OCI-LY3 (cell line): ENCODE measurements at regions not wholly inside any gene's neighbourhood (a gene's known extent, or its start where the extent isn't known, plus 50 kb on each side); places are given as distances from the start of the nearest gene placed in this dataset.

Experiments used
- H2AFZ ChIP-seq: fragments of 200-600, 300-600 bp; shearing (Covaris generic); 2 replicates; pipeline ENCODE4 v1.6.0; 2014; ENCODE audit warnings: antibody characterized with exemption, low read depth, low read length
- H3K27ac ChIP-seq: fragments of 200-600, 300-600 bp; sonication (generic); 2 replicates; pipeline ENCODE4 v1.5.1; 2014; ENCODE audit warnings: mild to moderate bottlenecking, low read length, moderate library complexity, mixed read lengths
- H3K27me3 ChIP-seq: fragments of 200-600, 300-600 bp; sonication (generic); 2 replicates; pipeline ENCODE4 v1.6.1; 2014; ENCODE audit warnings: low read depth, low read length, mixed read lengths
- H3K36me3 ChIP-seq: fragments of 200-600, 300-600 bp; sonication (generic); replicated peaks from 2 replicates; pipeline ENCODE3; 2014; ENCODE audit warnings: low read depth, low read length, mixed read lengths
- H3K4me1 ChIP-seq: fragments of 300-600, 200-600 bp; sonication (generic); 2 replicates; pipeline ENCODE4 v1.6.1; 2014; ENCODE audit warnings: low read length, mixed read lengths
- H3K4me2 ChIP-seq: fragments of 200-600, 300-600 bp; sonication (generic); 2 replicates; pipeline ENCODE4 v1.6.1; 2014; ENCODE audit warnings: low read length, mixed read lengths
- H3K4me3 ChIP-seq: fragments of 300-600, 200-600 bp; sonication (generic); 2 replicates; pipeline ENCODE4 v1.5.1; 2014; ENCODE audit warnings: antibody characterized with exemption, mild to moderate bottlenecking, low read length, moderate library complexity
- H3K79me2 ChIP-seq: fragments of 300-600, 200-600 bp; shearing (Covaris generic); 2 replicates; pipeline ENCODE4 v1.6.1; 2014; ENCODE audit warnings: mild to moderate bottlenecking, low read length, mixed read lengths
- H3K9ac ChIP-seq: fragments of 300-600, 200-600 bp; shearing (Covaris generic); 2 replicates; pipeline ENCODE4 v1.6.0; 2014; ENCODE audit warnings: mild to moderate bottlenecking, low read length, moderate library complexity
- H3K9me3 ChIP-seq: fragments of 200-600, 300-600 bp; shearing (Covaris generic); 2 replicates; pipeline ENCODE4 v1.6.1; 2014; ENCODE audit warnings: low read length, mixed read lengths; ENCODE audit not compliant: insufficient read depth
- H4K20me1 ChIP-seq: fragments of 200-600, 300-600 bp; sonication (generic); 2 replicates; pipeline ENCODE4 v1.6.1; 2016; ENCODE audit warnings: low read length, mixed read lengths; ENCODE audit not compliant: insufficient read depth
- CTCF ChIP-seq: fragments of 200-600, 300-600 bp; sonication (generic); IDR thresholded peaks from 2 replicates; pipeline ENCODE4 v1.5.1; 2014; ENCODE audit warnings: antibody characterized with exemption, low read length, low read depth
- EZH2phosphoT487 ChIP-seq: fragments of 200-600 bp; shearing (Covaris generic); IDR thresholded peaks from 2 replicates; pipeline ENCODE4 v1.6.1; 2018; ENCODE audit warnings: antibody characterized with exemption, mixed run types, low read depth

DNA sequence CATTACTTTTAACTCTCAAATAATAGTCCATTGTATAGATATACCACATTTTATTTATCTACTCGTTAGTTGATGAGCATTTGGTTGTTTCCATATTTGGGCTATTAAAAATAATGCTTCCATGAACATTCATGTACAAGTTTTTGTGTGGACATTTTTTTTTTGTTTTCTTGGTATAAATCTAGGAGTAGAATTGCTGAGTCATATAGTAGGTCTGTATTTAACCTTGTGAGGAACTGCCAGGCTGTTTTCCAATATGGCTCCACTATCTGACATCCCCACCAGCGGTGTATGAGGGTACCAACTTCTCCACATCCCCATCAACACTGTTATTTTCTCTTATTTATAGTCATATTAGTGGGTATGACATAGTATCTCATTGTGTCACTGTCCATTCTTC, 143.1 kb downstream of the RAP2A start:
- H4K20me1 ChIP-seq = no peaks in the 10 kb centered on the region
- H2AFZ ChIP-seq = no peak overlapping the region
- H3K4me3 ChIP-seq = no peak overlapping the region
- H3K4me1 ChIP-seq = no peaks in the 10 kb centered on the region
- no peaks in the 10 kb centered on the region for H3K9me3 ChIP-seq
- no peaks in the 10 kb centered on the region for H3K36me3 ChIP-seq
- TF ChIP-seq CTCF (no peak), EZH2phosphoT487 (no peak)
- no peak overlapping the region for H3K4me2 ChIP-seq
- H3K27me3 ChIP-seq = peaks cover 7% of the 10 kb centered on the region; the same call in 1 of the 2 replicates
- no peak overlapping the region for H3K9ac ChIP-seq
- no peak overlapping the region for H3K27ac ChIP-seq
- no peaks in the 10 kb centered on the region for H3K79me2 ChIP-seq

- H3K4me2 ChIP-seq = no peak overlapping the region
- no peak overlapping the region for H3K4me3 ChIP-seq
- H4K20me1 ChIP-seq = no peaks in the 10 kb centered on the region
- TF ChIP-seq EZH2phosphoT487 = no peak
- no peaks in the 10 kb centered on the region for H3K36me3 ChIP-seq
- H3K9ac ChIP-seq = no peak overlapping the region
- H2AFZ ChIP-seq = no peak overlapping the region
- no peaks in the 10 kb centered on the region for H3K27me3 ChIP-seq
- no peak overlapping the region for H3K27ac ChIP-seq
- H3K9me3 ChIP-seq = no peaks in the 10 kb centered on the region
- no peaks in the 10 kb centered on the region for H3K79me2 ChIP-seq
- no peaks in the 10 kb centered on the region for H3K4me1 ChIP-seq
Observed at GRCh38 chr13:97582170-97582569, 148.2 kb downstream of the RAP2A start.

DNA sequence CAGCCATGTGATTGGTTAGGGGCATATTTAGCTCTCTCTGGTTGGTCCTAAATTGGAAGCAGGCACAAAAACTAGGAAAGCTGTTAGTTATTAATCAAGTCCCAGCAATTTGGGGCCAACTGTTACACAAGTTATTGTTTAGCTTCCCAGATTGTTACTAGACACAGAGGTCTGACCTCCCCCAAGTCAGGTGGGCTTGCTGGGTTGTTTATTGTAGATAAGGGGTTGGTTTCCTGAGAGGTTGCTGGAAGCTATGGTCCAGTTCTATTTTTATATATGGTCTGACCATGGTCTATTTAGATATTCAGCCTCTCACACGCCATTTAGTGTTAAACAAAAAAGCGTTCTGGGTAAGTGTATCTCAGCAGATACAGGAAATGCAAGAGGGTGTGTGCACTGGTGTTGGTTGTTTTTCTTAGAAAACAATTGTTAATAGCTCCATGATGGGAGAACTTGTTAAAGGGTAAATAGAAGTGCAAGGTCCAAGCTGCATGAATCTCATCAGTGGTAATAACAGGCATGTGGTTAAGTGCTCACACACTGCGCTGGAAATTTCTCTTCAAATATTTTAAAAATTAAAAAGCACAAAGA, 150.0 kb downstream of the RAP2A start:
- Histone ChIP-seq H3K4me3 (no peak overlapping the region), H2AFZ (no peak overlapping the region), H3K4me1 (no peaks in the 10 kb centered on the region), H3K27ac (no peak overlapping the region), H4K20me1 (no peaks in the 10 kb centered on the region), H3K27me3 (no peaks in the 10 kb centered on the region), H3K9me3 (no peaks in the 10 kb centered on the region), H3K4me2 (no peak overlapping the region), H3K9ac (no peak overlapping the region), H3K36me3 (no peaks in the 10 kb centered on the region), H3K79me2 (no peaks in the 10 kb centered on the region)
- no peak for TF ChIP-seq EZH2phosphoT487
- no peak for TF ChIP-seq CTCF

- H4K20me1 ChIP-seq = no peaks in the 10 kb centered on the region
- H3K27ac ChIP-seq = no peak overlapping the region
- no peaks in the 10 kb centered on the region for H3K4me1 ChIP-seq
- H2AFZ ChIP-seq = no peak overlapping the region
- no peaks in the 10 kb centered on the region for H3K9me3 ChIP-seq
- no peak overlapping the region for H3K4me3 ChIP-seq
- no peaks in the 10 kb centered on the region for H3K79me2 ChIP-seq
- H3K9ac ChIP-seq = no peak overlapping the region
- TF ChIP-seq EZH2phosphoT487 (no peak), CTCF (no peak)
- no peak overlapping the region for H3K4me2 ChIP-seq
- H3K36me3 ChIP-seq = no peaks in the 10 kb centered on the region
- no peaks in the 10 kb centered on the region for H3K27me3 ChIP-seq
Observed at GRCh38 chr13:97586941-97587340, 153.0 kb downstream of the RAP2A start.
